CD4-positive, alpha-beta T cell treated with Interleukin-6 at 100 ng/mL for 8 hours (primary cell): ENCODE measurements at regions not wholly inside any gene's neighbourhood (a gene's known extent, or its start where the extent isn't known, plus 50 kb on each side); places are given as distances from the start of the nearest gene placed in this dataset.
"Not testable (repeated sequence)": the region's sequence is repeated elsewhere in the genome, so short reads cannot be mapped to it uniquely, and the experiment has no call there.

Experiments
- DNase-seq: peaks from one replicate; pipeline ENCODE4 v3.0.0-alpha.2; 2020; ENCODE audit warnings: mixed read lengths, low spot score

DNA sequence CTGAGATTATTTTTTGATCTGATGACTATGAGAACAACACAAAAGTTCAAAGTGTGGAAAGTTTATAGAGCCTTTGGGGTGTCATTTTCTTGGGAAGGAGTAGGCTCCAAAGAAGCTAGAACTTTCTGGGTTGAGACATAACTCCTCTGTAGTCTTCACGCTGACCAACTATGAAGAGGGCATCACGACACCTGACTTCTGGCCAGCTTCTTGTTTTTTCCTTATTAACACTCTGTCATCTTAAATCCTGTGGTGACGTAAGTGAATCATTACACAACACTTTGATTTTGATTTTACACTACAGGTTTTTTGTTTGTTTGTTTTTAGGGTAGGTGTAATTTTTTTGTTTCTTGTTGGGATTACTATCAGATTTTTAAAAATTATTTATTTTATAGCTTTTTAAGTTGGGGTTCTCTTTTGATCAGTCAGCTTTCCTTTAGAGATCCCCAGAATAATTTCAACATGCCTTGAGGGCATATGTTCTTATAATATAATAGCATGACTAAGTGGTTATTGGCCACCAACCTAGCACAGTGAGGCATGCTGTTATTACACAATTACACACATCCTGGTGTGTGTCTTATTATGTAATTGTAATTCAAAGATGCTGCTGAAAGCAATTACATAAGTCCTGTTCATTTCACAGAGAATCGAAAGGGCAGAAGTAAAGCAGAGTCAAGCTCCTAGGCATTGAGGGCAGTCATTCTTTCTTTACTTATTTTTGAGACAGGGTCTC is 281.6 kb upstream of the NOTCH2NLA start:
- DNase-seq: not testable (repeated sequence)

DNA sequence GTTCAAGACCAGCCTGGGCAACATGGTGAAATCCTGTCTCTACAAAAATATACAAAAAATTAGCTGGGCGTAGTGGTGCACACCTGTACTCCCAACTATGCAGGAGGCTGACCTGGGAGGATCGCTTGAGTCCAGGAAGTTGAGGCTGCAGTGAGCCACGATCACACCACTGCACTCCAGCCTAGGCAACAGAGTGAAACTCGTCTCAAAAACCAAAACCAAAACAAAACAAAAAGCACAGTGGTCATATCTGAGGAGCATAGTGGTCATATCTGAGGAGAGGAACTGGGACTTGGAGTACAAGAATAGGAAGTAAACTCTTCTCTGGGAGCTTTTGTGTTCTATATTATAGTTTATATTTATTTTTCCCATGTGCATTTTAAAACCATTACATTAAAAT is 275.3 kb upstream of the NOTCH2NLA start:
- DNase-seq: not testable (repeated sequence)

DNA sequence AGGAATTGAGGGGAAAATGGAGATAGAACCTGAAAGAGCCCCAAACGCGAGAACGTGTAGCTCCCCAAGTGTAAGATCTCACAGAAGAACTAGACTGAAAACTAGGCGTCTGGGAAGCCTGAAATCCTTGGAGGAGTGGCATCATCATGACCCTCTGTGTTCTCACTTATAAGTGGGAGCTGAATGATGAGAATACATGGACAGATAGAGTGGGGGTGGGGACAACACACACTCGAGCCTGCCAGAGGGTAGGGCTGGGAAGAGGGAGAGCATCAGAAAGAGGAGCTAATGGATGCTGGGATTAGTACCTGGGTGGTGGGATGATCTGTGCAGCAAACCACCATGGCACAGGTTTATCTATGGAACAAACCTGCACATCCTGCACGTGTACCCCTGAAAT is 258.7 kb upstream of the NOTCH2NLA start:
- not testable (repeated sequence) for DNase-seq

DNA sequence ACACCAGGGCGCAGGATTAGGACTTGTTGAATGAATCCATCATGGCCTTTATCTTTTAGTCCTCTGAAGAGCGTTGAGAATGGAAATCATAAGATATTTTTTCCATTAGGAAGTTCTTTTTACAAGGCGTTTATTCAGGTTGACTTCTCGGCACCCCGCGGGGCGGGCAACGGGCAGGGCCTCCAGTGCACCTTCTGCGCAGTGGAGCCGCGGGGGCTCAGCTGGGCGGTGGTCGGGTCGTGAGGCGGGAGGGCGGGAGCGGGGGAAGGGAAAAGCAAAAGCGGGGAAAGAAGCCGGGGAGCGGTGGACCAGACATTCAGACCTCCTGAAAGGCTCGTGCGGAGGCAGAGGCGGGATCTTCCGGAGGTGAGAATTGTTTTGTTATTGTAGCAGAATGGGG is 258.3 kb upstream of the NOTCH2NLA start:
- DNase-seq: not testable (repeated sequence)

DNA sequence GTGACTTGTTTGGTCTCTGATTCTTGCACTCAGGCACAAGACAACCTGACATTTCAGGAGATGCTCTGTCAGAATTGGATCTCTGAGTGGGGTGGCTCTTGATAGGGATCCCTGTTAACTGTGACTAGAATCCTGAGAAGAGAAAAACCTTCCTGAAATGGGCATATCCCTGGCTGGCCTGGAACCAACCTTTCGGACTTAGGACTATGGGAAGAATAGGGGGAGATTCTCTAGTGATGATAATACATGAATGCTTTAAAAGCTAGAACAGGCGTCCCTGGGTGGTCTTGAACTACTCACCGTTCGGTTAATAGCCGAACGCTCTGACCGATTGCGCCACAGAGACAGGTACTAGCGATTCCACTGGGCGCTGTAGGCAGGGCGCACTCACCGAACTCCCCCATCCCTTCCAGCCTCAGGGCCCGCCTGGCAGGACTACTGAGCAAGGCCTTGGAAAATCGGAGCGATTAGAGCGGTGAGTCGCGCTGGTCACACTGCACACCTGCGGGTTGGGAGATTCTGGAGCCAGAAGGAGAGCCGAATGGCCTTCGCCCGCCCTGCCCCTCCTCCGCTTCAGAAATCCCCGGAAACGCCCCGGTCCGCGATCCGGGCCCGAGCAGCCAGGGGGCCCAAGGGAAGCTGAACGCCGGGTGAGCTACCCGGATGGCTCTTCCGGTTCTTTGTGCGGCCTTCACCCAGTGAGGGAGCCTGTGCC is 257.6 kb upstream of the NOTCH2NLA start:
- not testable (repeated sequence) for DNase-seq

DNA sequence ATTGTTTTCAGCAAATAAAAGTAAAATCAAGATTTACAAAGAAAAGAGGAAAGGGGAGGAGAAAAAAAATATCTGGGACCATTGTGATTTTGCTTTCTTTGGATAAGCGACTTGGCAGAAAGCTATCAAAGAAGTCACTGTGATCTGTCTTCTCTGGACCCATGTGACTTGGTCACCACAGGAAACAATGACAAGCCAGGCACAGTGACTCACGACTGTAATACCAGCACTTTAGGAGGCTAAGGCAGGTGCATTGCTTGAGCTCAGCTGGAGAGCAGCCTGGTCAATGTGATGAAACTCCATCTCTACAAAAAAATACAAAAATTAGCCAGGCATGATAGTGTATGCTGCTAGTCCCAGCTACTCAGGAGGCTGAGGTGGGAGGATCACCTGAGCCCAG is 255.4 kb upstream of the NOTCH2NLA start:
- not testable (repeated sequence) for DNase-seq

DNA sequence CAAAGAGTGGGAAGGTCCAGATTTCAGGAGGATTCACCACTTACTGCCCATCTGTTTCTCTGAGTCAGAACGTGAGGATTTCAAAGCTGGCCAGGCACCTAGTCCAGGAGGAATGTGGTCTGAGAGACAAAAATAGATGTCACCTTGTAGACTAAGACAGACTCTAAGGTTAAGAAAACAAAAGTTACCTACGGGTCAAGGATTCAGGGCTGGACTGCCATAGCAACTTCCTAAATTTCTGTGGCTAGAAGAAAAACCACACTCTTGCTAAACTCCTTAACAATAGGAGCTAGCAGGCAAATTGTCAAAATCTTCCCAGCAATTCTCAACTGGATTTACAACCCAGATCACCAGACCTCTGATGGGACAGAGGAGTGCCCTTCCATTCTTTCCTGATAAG is 250.4 kb upstream of the NOTCH2NLA start:
- not testable (repeated sequence) for DNase-seq

DNA sequence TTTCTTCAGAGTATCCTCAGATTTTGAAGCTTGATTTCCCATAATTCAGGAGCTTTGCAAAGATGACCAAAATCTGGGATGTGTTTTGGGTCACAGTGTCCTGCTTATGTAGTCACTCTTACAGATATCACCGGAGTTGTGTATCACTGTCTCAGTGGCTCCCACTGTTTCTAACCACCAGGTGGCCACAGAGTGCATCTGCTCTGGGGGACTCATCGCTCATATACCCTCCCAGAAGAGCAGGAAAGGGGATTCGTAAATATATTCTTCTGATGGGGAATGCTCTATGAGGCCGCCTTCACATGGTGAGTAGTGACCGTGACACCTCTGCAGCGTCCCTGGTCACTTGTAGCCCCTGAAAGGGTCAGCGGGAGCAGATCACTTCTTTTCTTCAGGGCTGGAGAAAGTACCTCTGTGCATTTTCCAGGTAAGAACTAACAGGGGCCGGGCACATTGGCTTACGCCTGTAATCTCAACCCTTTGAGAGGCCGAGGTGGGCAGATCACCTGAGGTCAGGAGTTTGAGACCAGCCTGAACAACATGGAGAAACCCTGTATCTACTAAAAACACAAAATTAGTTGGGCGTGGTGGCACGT is 249.4 kb upstream of the NOTCH2NLA start:
- peak; percentile 8 for DNase-seq

DNA sequence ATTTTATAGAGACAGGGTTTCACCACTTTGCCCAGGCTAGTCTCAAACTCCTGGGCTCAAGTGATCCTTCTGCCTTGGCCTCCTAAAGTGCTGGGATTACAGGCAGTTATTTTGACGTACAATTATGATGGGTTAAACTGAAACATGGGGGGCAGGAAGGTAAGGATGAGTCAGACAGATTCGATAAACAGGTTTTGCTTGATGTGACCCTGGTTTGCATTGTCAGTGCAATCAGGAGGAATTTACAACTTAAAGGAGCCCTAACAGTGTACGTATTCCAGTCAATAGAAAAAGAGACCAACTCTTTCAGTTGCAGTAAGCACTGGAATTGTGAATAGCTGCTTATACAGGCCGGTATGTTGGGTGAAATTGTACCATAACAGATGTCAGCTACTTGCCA is 246.3 kb upstream of the NOTCH2NLA start:
- not testable (repeated sequence) for DNase-seq

DNA sequence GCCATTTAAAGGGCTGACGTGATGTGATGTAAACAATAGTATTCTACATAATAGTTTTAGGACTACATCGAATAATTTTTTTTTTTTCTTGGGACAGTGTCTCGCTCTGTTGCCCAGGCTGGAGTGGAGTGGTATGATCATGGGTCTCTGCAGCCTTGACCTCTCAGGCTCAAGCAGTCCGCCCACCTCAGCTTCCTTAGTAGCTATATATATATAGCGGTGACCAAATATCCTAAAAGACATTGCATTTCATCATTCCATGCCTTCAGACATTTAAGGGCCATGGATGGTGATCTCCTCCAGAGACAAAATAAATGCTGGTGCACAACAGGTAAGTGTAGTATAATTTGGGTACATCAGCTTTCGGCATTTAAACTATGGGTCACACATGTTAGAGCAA is 245.4 kb upstream of the NOTCH2NLA start:
- not testable (repeated sequence) for DNase-seq

DNA sequence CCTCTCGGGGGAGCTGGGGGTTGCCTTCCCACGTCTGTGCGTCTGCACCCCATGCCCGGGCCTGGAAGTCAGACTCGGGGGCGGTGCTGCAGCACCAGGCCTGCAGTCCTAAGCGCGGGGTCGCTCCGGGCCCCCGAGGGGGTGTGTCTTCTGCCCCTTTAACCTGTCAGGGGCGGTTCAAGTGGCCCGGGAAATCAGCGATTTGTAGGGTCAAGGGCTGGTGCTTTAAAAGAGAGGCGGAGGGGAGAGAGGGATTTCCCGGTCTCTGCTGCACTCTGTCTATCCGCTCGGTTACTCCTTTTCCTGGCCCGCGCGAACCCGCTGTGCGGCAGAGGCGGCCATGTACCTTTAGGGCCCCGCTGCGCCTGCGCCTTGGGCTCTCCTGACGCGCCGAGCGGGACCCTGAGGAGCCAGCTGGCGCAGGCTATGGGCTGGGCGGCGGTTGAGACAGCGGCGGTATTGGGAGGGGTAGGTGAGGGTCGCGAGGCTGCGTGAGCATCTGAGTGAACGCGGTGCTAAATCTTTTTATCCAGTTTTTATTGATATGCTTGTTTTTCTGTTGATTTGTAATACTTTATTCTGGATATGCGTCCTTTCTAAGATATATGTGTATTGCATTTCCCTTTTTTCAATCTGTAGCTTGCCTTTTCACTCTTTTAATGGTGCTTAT is 243.5 kb upstream of the NOTCH2NLA start:
- peak; percentile 70 for DNase-seq

DNA sequence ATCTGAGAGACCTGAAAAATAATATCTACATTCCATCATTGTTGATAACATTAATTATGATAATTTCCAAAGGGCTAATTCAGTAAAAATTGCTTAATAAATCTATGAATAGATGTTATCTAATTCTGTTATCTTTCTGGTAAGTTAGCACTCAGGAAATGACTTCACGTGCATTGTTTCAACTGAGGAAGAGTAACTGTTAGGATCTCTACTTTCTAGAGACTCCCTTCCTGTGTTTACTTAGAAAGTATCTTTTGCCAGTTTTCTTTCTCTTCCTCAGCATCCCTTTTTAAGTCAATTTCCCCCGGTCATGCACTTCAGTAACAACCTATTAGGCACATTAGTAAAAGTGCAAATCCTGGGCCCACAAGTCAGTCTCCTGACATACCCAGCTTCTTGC is 231.1 kb upstream of the NOTCH2NLA start:
- DNase-seq: not testable (repeated sequence)

DNA sequence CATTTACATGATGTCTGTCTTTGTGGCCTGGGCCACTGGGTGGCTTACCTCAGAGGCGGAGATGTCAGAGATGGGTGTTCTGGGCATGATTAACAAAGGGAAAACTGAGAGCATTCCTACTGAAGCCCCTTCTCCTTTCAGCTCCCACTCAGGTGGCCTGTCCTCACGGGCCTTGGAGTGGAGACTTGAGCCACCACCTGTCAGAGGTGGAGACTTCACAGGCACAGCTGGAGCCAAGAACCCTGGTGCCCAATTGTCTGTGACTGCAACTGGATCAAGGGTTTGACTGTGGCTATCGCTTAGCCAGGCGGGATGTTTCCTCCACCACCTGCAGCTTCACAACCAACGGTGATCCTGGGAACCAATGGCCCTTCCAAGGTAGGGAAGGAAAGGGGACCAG is 230.5 kb upstream of the NOTCH2NLA start:
- not testable (repeated sequence) for DNase-seq

DNA sequence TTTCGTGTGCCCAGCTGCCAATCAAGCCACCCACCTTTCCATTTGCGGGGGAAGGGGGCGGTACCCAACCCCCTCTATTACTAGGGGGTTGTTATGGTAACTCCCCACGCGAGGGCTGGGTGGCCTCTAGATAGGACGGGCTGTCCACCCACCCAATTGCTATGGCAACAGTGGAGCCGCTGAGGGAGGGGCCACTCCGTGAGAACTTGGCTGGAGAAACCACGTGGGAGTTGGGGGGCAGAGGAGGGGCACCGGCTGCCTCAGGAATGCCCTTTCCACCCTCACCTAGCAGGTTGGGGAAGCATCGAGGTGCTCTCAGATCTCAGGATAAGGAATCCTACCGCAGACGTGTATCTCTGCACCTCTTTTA is 220.0 kb upstream of the NOTCH2NLA start:
- not testable (repeated sequence) for DNase-seq

DNA sequence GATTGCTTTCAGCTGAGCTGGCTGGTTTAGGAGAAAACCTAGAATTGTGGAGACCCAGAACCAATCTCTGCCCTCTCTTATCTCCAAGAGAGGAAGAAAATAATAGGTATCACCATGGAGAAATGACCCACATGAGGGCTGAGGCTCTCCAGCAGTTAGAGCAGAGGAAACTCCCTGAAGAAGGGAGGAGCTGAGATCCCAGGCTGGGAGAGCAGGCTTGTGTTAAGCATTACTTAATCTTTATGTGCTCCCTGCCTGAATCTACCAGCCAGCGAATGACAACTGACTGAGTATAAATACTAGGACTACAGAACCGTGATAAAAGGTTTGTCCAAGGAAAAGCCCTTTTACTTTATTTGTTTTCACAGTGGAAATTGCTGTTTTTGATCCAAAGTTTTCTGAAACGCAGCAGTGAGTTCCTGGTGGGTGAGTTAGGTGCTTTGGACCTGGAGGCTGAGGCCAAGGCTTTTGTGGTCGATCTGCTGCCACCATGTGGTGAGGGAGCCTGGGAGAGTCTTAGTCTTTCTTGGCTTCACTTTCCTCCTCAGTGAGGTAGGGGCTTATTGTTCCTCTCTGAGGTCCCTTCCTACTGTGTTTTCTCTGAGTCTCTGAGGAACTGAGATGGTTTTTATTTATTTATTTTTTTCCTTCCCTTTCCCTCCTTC is 219.5 kb upstream of the NOTCH2NLA start:
- DNase-seq: not testable (repeated sequence)

DNA sequence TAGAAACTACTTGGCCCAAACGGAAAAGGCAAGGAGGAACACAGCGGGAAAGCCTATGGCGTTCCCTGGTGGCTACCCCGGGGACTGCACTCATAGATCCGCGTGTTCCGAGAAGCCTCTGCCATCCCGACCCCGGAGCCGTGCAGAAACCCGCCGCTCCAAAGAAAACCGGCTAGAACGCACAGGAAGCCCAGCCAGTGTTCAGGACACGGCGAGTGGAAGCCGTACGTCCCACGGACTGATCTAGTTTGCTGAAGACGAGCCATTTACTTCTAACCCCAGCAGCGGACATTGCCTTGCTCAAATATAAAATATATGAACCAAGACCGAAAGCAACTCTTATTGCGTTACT is 215.0 kb upstream of the NOTCH2NLA start:
- DNase-seq: not testable (repeated sequence)

DNA sequence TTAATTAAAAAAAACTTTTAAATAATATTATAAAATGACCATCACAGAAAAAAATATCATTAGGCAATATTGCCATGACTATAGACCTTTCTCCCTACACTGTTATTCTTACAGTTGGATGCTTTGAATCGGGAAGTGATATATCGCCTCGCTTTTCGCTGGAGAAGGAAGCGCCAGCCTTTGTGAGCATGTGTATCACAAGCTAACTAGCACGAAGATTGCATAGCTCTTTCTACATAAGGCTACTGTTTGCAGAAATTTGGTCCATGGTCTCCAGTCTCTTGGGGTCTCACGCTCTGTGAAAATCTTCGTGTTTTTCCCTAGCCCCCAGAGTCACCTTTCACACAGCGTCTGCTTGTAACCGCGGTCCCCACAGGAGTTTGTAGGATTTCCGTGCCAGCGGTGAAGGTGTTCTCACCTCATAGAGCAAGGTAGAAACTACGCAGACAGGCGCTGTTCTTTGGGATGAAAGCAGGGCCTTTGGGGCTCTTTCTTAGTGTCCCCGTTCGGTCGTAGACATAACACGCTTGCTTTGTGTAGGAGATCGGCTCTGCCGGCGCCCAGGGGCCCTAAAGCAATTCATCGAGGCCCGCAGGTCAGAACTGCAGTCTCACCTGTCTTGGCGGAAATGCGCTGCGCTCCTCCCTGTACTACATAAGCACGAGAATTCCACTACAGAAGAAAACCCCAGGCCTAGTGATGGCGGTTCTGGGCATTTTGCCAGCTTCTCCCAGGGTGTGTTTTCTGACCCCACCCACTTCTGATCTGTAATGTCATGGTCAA is 214.5 kb upstream of the NOTCH2NLA start:
- peak; percentile 1 for DNase-seq

DNA sequence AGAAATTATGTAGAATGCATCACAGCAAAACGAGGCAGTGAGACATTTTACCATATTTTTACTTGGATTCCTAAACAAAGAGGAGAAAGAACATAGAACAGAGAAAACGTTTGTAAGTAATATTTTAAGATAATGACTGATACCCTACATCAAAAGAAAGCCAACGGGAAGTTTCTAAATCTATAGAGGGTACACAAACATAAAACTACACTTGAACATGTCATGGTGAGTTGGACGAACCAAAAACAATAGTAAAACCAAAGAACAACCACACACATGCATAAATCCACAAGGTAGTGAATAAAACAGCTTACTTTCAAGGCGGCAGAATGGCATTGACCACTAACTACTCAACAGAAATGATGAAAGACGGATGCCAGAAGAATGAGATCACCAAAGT is 209.7 kb upstream of the NOTCH2NLA start:
- DNase-seq: not testable (repeated sequence)

DNA sequence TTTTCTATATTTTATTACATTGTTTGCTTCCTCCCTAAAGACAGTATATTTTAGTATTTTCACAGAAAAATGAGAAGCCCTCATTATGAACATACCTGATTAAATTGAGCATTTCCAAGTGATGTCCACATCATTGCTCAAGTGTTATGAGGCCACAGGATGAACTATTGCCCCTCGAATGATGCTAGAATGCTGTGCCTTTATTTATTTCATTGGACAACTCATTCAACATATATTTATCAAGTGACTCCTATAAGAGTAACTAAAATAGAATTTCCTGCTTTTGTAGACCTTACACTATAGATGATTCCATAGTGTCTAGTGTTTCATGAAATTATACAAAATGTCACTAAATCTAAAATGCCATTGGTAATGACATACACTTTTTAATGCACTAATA is 187.8 kb upstream of the NOTCH2NLA start:
- DNase-seq: not testable (repeated sequence)

DNA sequence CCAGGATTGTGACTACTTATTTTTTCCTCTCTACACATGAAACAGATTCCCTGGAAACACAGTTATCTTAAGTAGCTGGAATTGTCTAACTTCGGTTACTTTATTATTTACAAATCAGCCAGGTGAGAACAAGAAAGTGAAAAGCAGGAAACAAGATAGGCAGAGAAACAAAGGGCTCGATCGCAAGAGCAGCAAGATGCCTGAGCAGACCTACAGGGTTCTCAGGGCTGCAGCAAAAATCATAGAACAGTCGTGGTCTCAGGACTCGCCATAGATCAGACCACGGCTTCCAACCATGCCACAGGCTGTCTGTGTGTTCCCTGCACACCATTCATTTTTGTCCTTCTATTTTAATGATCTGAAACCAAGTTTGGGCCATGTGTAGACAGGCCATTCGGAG is 186.2 kb upstream of the NOTCH2NLA start:
- DNase-seq: not testable (repeated sequence)

DNA sequence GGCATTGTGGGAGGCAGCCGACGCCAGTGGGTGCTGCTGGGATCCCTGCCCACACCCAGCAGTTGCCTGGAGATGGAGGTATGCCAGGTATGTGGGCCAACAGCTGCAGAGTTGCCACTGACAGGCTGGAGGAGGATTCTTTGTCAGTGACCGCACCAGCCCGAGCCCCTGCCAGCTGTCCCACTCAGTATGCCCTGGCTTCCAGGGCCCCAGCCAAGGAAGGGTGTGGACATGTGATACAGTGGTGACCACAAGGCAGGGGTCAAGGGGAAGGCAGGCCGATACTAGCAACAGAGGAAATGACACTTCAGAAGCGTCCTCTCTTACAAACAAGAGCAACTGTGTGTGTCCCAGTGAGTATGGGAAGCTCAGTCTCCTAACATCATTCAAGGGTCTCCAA is 185.1 kb upstream of the NOTCH2NLA start:
- DNase-seq: peak; percentile 1
